ENCODE measurements at regions not wholly inside any gene's neighbourhood (a gene's known extent, or its start where the extent isn't known, plus 50 kb on each side); places are given as distances from the start of the nearest gene placed in this dataset.

GRCh38 chr12:75953312-75953906, 78.2 kb downstream of the PHLDA1 start:
- Histone ChIP-seq H2AFZ (no peak overlapping the region), H3K27me3 (ENCODE audit: control insufficient read depth, insufficient read depth, low read length) (no peaks in the 10 kb centered on the region), H3K4me2 (ENCODE audit: low read length) (no peak overlapping the region), H3K9me3 (ENCODE audit: control insufficient read depth, low read length) (no peaks in the 10 kb centered on the region), H3K4me1 (no peaks in the 10 kb centered on the region), H3K27ac (no peak overlapping the region), H3K9ac (no peak overlapping the region), H3K4me3 (ENCODE audit: low read depth, low read length) (no peak overlapping the region), H3K36me3 (ENCODE audit: control insufficient read depth, insufficient read depth, low read length) (no peaks in the 10 kb centered on the region), H3K79me2 (no peaks in the 10 kb centered on the region)
- TF ChIP-seq CTCF (IDR thresholded peaks at IDR 0.05) = no peak

GRCh38 chr12:75951399-75952278, 79.9 kb downstream of the PHLDA1 start:
- Histone ChIP-seq H3K27me3 (ENCODE audit: control insufficient read depth, insufficient read depth, low read length) (no peaks in the 10 kb centered on the region), H3K4me1 (no peaks in the 10 kb centered on the region), H3K4me3 (ENCODE audit: low read depth, low read length) (no peak overlapping the region), H3K4me2 (ENCODE audit: low read length) (no peak overlapping the region), H3K9me3 (ENCODE audit: control insufficient read depth, low read length) (no peaks in the 10 kb centered on the region), H3K36me3 (ENCODE audit: control insufficient read depth, insufficient read depth, low read length) (no peaks in the 10 kb centered on the region), H3K27ac (no peak overlapping the region), H3K9ac (no peak overlapping the region), H2AFZ (no peak overlapping the region), H3K79me2 (no peaks in the 10 kb centered on the region)
- TF ChIP-seq CTCF (IDR thresholded peaks at IDR 0.05) = no peak

DNA sequence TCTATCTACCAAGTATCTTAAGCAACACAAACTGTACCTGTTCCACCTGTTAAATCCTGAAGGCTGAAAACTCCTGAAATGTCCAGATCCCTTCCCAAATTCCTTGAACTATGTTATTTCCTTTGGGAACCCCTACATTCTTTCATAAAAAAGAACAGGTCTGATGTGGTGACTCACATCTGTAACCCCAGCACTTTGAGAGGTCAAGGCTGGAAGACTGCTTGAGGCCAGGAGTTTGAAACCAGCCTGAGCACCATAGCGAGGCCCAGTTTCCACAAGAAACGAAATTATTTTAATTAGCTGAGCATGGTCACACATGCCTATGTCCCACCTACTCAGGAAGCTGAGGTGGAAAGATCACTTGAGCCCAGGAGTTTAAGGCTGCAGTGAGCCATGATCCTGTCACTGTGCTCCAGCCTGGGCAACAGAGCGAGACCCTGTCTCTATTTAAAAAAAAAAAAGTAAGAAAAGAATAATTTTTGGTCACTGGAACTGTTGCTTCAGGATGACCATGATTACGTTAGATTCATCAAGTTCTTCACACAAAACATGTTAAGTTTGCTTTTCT, 84.3 kb downstream of the PHLDA1 start:
- no peak overlapping the region for H3K4me3 ChIP-seq (ENCODE audit: low read depth, low read length)
- H3K79me2 ChIP-seq = no peaks in the 10 kb centered on the region
- no peak overlapping the region for H3K27ac ChIP-seq
- H3K4me2 ChIP-seq (ENCODE audit: low read length) = no peak overlapping the region
- no peak overlapping the region for H2AFZ ChIP-seq
- TF ChIP-seq CTCF (IDR thresholded peaks at IDR 0.05) = no peak
- H3K27me3 ChIP-seq (ENCODE audit: control insufficient read depth, insufficient read depth, low read length) = no peaks in the 10 kb centered on the region
- no peaks in the 10 kb centered on the region for H3K36me3 ChIP-seq (ENCODE audit: control insufficient read depth, insufficient read depth, low read length)
- no peaks in the 10 kb centered on the region for H3K9me3 ChIP-seq (ENCODE audit: control insufficient read depth, low read length)
- H3K4me1 ChIP-seq = no peaks in the 10 kb centered on the region
- no peak overlapping the region for H3K9ac ChIP-seq

DNA sequence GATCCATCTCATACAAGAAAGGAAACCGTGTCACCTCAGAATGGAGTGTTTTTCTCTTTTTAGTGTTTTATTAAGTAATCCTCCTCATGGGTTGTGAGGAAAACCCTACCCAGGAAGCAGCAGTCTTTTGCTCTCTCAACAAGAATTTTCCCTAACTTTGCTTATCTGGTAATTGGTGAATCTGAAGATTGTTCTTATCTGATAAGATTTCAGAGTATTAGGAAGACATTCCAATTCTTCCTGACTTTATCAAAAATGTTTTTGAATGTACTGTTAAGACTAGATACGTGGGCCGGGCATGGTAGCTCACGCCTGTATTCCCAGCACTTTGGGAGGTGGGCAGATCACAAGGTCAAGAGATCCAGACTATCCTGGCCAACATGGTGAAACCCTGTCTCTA, 86.0 kb downstream of the PHLDA1 start:
- Histone ChIP-seq H2AFZ (no peak overlapping the region), H3K27ac (no peak overlapping the region), H3K9me3 (ENCODE audit: control insufficient read depth, low read length) (no peaks in the 10 kb centered on the region), H3K27me3 (ENCODE audit: control insufficient read depth, insufficient read depth, low read length) (no peaks in the 10 kb centered on the region), H3K79me2 (no peaks in the 10 kb centered on the region), H3K4me2 (ENCODE audit: low read length) (no peak overlapping the region), H3K9ac (no peak overlapping the region), H3K36me3 (ENCODE audit: control insufficient read depth, insufficient read depth, low read length) (no peaks in the 10 kb centered on the region), H3K4me1 (no peaks in the 10 kb centered on the region), H3K4me3 (ENCODE audit: low read depth, low read length) (no peak overlapping the region)
- TF ChIP-seq CTCF (IDR thresholded peaks at IDR 0.05) = no peak
